HG02970 (cell line): ENCODE measurements at regions not wholly inside any gene's neighbourhood (a gene's known extent, or its start where the extent isn't known, plus 50 kb on each side); places are given as distances from the start of the nearest gene placed in this dataset.
"Not testable (repeated sequence)": the region's sequence is repeated elsewhere in the genome, so short reads cannot be mapped to it uniquely, and the experiment has no call there.

Source experiments
- ATAC-seq: cut with Tn5 transposase; IDR thresholded peaks from one replicate; pipeline ENCODE4 v1.9.1; 2021; ENCODE audit warnings: mild to moderate bottlenecking, moderate library complexity, moderate number of reproducible peaks; ENCODE audit not compliant: unreplicated experiment, low FRiP score

DNA sequence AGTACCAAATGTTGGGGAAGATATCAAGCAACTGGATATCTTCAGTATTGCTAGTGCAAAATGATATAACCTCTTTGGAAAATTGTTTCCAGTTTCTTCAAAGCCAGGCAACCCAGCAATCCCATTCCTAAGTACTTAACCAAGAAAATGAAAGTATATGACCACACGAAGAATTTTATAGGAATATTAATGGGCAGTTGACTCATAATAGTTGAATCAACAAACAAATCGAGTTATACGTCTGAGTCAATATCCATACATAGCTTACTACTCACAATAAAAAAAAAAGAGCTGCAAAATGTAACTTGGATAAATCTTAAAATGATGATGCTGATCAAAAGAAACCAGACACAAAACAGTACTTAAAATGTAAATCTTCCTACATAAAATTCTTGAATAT lies 810.4 kb downstream of the METTL4 start:
- no peak for ATAC-seq

DNA sequence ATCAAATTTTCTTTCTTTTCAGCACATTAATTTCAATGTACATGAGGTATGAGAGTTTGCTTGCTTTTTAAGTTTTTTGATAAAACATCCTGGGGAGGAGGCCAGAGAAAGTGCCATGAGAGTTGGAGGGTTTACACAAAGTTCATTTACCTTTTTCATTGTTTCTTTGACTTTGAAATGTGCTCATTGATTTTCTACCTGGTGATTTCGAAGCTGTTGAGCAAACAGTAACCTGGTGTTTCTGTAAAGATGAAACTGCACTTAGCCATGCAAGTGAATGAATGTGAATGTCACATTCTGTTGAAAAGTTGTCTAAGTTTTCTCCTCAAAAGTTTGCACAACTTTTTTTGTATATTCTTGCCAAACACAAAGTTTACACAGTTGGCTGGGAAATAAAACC lies 797.0 kb downstream of the METTL4 start:
- no peak for ATAC-seq

DNA sequence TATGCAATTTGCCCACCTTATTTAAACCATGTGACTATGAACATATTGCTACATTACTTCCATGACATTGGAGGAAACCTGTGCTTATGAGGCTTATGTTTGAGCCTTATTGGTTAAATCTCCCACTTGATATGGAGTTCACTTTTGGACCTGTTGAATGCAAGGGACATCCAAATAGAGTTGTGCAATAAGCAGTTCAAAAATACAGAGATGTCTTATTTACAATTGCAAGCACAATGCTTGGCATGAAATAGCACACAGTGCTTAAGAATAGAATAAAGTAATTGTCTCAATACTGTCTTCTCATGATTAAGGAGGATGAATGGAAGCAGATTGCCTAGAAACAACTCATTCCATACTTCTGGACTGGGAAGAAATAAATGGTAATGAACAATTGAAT lies 793.5 kb downstream of the METTL4 start:
- no peak for ATAC-seq

DNA sequence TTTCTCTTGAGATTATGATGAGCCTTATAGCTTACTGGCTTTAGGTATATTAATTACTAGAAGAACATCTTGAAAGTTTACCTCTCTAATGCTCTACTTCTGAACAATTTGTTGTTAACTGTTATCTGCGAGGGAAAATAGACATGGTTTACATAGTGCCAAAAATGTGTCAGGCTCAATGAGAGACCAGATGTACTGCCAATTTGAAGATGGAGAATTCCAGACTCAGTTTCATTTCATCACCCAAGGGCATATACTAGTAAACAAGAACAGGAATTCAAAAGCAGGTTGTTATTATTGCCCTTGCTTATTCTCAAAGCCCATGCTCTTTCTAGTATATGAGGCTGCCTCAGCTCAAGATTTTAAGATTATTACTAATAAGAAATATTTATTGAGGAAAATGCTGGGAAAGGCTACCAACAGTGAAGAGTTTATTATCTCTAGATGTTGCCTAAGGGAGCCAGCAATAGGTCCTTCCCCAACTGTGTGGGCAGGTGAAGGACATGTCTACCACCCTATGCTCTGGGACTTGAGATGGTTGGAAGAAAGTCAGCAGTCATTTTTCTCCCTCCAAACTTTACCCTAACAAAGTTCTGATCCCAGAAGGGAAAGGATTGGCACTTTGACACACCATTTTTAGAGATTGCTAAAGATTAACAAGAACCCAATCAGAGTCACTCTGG lies 792.7 kb downstream of the METTL4 start:
- ATAC-seq, result no peak

DNA sequence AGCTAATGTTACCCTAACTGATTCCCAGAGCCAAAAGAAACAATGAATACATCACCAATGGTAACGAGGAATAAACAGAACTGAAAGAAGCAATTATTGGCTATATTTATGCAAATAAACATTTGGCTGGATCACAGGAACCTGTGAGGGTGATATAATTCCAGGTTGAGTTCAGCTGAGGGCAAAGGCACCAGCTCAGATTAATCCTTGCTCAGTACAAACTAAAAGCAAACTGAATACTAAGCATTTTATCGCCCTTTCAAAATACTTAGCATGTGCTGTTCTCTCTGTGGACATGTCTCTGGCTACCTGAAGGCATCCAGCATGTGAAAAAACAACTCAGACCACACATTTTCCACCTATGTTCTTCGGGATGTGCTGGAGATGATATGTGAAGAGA lies 791.7 kb downstream of the METTL4 start:
- no peak for ATAC-seq

DNA sequence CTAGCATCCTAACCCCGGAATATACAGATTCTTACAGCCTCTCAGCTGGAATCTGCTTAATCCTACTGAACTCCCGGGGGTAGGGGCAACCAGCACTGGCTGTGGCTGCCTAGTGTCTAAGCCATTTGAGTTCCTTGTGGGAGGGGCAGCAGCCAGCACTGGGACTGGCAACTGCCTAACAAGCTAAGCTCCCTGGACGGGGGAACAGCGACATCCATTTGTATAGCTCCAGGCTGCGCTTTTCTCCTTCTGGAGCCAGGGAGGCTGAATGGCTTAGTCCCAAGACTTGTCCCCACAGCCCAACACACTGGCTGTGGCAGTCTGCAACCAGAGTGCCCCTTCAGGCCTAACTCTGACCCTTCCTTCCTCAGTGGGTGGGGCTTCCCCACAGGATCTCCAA lies 787.2 kb downstream of the METTL4 start:
- no peak for ATAC-seq

DNA sequence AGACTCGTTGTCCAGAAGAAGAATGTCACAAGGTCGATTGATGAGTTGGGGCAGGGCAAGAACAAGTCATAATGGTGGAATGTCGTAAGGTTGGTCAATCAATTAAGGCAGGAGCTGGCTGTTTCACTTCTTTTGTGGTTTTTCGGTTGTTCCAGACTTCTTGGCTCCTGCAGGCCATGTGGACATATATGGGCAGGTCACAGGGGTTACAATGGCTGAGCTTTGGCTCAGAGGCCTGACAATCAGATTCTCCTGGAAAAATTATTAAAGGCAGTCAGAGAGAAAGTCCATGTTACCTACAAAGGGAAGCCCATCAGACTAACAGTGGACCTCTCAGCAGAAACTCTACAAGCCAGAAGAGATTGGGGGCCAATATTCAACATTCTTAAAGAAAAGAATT lies 785.3 kb downstream of the METTL4 start:
- ATAC-seq, result not testable (repeated sequence)

DNA sequence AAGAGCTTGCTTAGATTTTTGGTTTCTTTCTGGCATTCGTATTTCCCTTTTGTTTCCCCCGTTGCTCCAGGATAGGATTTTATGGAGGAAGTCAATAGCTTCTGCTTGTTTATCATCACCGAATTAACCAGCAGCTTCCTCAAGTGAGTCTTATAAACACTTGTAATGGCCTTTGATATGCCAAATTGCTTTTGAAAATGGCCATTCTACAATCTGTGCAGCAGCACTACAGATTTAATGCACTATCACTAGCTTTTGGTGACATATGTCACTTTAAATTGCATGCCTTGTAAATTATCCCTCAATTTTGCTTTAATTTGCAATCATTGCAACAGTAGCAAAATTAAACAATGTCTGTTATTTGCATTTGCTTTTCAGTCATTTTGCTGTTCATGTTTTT lies 774.7 kb downstream of the METTL4 start:
- ATAC-seq, result no peak

DNA sequence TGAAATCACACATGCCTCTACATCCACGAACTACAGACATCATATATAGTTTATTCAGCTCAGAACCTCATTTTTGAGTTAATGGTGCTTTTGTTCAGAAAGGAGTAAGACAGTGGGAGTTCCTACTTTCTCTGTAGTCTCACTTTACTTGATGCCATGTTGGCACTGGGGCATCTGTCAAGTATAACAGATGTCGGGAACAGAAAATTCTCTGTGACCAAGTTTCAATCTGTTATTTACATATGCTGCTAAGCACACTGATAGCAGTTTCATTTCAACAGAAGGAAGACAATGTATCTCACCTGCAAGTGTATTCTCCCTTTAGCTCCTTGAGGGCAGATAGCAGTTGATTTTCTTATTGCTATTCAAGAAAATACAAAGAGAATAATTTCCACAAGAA lies 774.1 kb downstream of the METTL4 start:
- ATAC-seq, result no peak

DNA sequence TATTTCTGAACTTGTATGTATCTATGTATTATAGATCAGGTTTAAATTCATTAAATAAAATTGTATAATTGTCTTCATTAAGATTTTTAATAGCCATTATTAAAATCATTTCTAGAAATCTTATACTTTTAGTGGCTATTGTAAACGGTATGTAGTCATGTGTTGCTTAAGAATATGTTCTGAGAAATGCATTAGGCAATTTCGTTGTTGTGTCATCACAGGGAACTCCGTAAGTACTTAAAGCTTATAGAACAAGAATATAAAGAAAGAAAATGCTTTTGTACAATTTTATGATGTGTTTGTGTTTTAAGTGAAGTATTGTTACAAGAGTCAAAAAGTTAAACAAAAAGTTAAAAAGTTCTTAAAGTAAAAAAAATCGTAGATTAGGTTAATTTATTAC lies 765.8 kb downstream of the METTL4 start:
- no peak for ATAC-seq

DNA sequence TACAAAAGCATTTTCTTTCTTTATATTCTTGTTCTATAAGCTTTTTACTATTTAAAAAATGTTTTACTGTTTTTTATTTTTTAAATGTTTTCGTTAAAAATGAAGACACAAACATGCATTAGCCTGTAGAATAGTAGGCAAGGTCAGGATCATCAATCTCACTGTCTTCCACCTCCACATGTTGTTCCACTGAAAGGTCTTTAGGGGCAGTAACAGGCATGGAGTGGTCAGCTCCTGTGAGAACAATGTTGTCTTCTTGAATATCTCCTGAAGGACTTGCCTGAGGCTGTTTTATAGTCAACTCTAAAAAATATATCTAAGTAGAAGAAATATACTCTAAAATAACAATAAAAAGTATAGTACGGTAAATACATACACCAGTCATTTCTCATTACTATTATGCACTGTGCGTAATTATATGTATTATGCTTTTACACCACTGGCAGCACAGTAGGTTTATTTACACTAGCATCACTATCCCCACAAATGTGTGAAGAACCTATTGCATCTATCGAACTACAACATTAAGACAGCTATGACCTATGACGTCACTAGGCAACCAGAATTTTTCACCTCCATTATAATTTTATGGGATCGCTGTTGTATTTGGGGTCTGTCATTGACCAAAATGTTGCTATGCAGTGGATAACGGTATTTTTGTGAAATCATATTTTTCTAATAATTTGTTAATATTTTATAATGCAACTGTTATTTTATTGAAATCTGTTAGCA lies 764.3 kb downstream of the METTL4 start:
- no peak for ATAC-seq

DNA sequence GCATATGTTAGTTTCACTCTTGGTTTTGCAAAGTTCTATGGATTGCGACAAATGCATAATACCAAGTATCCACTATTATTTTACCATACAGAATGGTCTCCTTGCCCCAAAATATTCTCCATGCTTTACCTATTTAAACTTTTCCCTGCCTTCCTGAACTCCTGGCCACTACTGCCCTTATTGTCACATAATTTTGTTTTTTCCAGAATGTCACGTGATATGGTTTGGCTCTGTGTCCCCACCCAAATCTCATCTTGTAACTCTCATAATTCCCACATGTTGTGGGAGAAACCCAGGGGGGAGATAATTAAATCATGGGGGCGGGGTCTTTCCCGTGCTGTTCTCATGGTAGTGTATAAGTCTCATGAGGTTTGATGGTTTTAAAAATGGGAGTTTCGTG lies 760.0 kb downstream of the METTL4 start:
- no peak for ATAC-seq

DNA sequence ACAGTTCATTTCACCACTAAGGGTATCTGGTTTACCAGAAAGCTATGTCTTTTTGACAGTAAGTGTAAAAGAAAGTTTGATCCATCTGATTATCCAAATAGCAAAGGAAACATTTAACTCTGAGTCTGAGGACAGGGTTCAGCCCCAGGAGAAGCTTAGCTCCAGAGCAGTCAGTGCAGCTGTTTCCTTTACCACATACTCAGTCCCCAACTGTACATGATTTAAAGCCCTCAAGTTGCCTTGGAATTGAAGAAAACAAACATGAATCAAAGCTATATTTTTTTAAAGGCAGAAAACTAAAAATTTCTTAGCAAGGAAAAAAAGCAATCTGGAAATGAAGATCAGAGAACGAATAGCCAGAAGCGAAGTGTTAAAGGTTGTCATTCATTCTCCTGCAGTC lies 746.0 kb downstream of the METTL4 start:
- ATAC-seq, result no peak

DNA sequence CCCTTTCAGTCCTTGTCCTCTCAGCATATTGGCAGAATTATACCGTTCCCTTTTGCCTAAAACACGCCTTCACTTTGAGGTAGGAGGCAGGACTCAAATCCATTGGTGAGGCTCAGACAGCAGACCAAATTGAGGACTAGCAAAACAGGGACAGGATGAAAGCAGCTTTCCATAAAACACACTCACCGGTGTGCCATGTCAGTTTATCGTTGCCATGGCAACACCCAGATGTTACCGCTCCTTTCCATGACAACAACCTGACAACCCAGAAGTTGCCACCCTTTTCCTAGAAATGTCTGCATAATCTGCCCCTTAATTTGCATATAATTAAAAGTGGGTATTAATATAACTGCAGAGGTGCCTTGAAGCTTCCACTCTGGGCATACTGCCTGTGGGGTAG lies 730.4 kb downstream of the METTL4 start:
- no peak for ATAC-seq

DNA sequence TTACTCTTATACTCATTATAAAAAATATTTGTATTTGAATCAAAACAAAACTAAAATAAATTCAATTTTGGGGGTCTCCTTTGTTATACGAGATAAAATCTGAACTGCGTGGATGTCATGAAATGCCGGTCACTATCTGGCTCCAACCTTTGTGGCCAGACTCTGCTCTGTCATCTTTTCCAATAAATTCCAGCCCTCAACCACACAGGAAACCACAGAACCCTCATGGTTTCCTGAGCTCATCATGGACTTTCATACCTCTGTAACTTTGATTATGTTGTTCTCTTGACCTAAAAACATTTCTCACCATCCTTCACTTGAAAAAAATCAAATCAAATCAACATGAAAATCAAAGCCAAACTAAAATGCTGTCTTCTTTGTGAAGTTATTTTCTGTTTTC lies 724.7 kb downstream of the METTL4 start:
- no peak for ATAC-seq

DNA sequence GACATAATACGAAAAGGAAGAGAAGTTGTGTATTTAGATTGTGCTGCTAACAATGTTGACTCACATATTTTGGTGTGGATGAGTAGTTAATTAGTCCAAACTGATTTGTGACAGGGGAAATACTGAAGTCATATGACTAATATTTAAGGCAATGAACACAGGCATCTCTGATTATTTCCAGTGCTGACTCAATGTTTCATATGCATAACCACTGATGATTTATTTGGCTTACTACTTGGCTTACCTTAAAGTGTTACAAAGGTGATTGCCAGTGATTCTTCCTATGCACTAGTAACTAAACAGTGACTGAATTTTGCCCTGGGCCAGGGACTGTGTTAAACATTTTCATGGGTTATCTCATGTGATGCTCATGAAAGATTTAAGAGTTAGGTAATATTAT lies 722.6 kb downstream of the METTL4 start:
- no peak for ATAC-seq

DNA sequence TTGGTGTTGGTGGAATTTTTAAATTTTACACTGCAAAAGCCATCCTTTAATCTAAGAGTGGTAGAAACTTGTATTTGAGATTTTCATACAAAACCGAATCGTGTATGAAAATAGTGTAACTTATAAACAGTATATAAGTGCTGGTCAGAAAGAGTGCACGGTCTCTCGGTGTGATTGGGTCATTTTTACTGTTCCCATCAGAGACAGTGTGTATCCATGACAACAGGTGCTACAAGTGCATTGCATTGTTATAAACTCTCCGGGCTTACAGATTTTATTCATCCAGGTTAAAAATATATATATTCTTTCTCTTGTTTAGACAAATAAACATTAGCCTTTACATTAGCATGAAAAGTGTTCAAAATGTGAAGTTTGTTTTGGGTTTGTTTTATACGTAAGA lies 721.9 kb downstream of the METTL4 start:
- ATAC-seq, result no peak

DNA sequence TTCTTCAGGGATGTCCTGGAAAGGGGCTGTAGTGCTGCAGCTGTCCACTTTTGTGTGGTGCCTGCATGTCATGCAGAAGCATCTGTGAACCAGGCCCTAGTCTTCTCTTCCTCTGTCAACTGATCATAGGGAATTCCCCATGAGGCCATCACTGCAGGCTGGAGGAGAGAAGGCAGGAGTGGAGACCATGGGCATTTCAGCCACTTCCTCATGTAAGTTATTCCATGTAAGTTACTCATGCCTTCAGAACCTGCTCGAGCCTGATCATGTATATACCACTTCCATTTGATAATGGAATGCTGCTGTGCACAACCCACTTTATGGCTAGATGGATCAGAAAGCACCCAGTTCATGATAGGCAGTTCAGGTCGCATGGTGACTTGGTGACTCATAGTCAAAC lies 714.0 kb downstream of the METTL4 start:
- not testable (repeated sequence) for ATAC-seq

DNA sequence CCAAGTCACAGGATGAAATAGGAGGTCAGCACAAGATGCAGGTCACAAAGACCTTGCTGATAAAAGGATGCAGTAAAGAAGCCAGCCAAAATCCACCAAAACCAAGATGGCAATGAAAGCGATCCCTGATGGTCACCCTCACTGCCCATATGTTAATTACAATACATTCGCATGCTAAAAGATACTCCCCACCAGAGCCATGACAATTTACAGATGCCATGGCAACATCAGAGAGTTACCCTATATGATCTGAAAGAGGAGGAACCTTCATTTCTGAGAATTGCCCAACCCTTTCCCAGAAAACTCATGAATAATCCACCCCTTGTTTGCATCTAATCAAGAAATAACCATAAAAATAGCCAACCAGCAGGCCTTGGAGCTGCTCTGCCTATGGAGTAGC lies 709.8 kb downstream of the METTL4 start:
- no peak for ATAC-seq

DNA sequence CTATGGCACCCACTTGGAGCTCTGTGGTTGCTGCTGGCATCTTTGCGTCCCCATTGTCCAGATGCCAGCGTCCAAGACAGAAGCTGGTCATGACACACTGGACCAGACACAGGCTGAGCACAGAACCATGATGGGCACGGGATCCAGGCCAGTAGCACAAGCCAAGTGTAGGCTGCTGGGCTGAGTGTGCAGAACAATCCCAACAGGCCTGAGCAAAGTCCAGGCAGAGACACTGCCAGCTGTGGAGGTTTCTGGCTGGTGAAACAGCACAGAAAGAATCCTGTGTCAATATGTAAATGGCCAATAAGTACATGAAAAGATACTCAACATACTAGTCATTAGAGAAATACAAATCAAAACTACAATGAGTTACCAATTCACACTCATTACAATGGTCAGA lies 705.4 kb downstream of the METTL4 start:
- no peak for ATAC-seq

DNA sequence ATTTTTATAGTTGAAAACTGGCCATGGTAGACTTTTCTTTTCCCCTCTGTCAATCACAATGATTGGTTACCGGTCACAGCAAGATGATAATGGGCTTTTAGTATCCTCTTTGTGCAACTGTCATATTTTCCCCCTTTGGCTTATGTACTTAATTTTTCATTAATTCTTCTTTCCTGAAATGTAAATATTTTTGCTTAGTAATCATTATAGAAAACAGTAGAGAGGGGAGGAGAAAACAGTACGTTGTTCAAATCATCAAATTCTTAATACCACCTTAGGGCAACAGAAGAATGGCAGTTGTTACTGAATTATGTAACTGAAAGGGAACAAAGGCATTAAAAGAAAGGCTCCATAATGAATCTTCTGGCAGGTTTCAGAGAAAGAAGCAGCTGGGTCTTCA lies 699.0 kb downstream of the METTL4 start:
- ATAC-seq, result no peak

DNA sequence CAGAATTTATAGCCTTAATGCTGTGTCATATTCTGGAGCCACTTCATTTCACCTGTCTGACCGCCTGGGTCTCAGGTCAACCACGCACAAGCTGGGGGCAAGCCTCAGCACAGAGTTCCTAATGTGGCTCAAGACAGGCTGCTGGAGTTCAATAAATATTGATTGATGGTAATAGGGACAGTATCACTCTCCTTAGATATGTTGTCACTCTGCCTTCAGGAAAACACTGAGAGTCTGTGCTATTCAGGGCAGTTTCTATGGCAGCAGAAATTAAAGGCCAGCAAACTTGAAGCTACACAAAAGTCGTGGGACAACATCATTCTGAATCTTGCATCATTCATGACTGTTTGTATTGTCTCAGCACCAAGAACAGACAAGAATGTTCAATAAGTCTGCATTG lies 696.1 kb downstream of the METTL4 start:
- no peak for ATAC-seq
